ENCODE measurements at regions not wholly inside any gene's neighbourhood (a gene's known extent, or its start where the extent isn't known, plus 50 kb on each side); places are given as distances from the start of the nearest gene placed in this dataset.

- Histone ChIP-seq H3K36me3 (ENCODE audit: control insufficient read depth in 1 of 2, insufficient read depth in 2 of 2, low read length in 2 of 2) (no peaks in the 10 kb centered on the region), H3K27me3 (ENCODE audit: low read depth, low read length) (no peaks in the 10 kb centered on the region), H3K4me3 (ENCODE audit: low read depth in 1 of 2, low read length in 2 of 2) (no peak overlapping the region), H3K4me1 (ENCODE audit: control insufficient read depth in 1 of 2, insufficient read depth in 2 of 2, low read length in 2 of 2) (no peaks in the 10 kb centered on the region), H3K9me3 (ENCODE audit: control insufficient read depth in 1 of 2, low read length in 2 of 2) (no peaks in the 10 kb centered on the region), H3K27ac (ENCODE audit: low read length) (no peak overlapping the region)
These were observed 108.7 kb upstream of the SNX19 start for GRCh38 chr11:131025020-131025419.

- Histone ChIP-seq H3K27me3 (ENCODE audit: low read depth, low read length) (no peaks in the 10 kb centered on the region), H3K9me3 (ENCODE audit: control insufficient read depth in 1 of 2, low read length in 2 of 2) (no peaks in the 10 kb centered on the region), H3K4me3 (ENCODE audit: low read depth in 1 of 2, low read length in 2 of 2) (no peak overlapping the region), H3K36me3 (ENCODE audit: control insufficient read depth in 1 of 2, insufficient read depth in 2 of 2, low read length in 2 of 2) (no peaks in the 10 kb centered on the region), H3K4me1 (ENCODE audit: control insufficient read depth in 1 of 2, insufficient read depth in 2 of 2, low read length in 2 of 2) (no peaks in the 10 kb centered on the region), H3K27ac (ENCODE audit: low read length) (no peak overlapping the region)
These were observed 109.3 kb upstream of the SNX19 start for GRCh38 chr11:131025421-131026125.

GRCh38 chr11:131027491-131027890, 111.2 kb upstream of the SNX19 start:
- Histone ChIP-seq H3K27me3 (ENCODE audit: low read depth, low read length) (no peaks in the 10 kb centered on the region), H3K27ac (ENCODE audit: low read length) (no peak overlapping the region), H3K4me3 (ENCODE audit: low read depth in 1 of 2, low read length in 2 of 2) (no peak overlapping the region), H3K36me3 (ENCODE audit: control insufficient read depth in 1 of 2, insufficient read depth in 2 of 2, low read length in 2 of 2) (no peaks in the 10 kb centered on the region), H3K4me1 (ENCODE audit: control insufficient read depth in 1 of 2, insufficient read depth in 2 of 2, low read length in 2 of 2) (no peaks in the 10 kb centered on the region), H3K9me3 (ENCODE audit: control insufficient read depth in 1 of 2, low read length in 2 of 2) (no peaks in the 10 kb centered on the region)

GRCh38 chr11:131033151-131033651, 116.9 kb upstream of the SNX19 start:
- H3K27me3 ChIP-seq (ENCODE audit: low read depth, low read length) = no peaks in the 10 kb centered on the region
- no peak overlapping the region for H3K4me3 ChIP-seq (ENCODE audit: low read depth in 1 of 2, low read length in 2 of 2)
- no peaks in the 10 kb centered on the region for H3K4me1 ChIP-seq (ENCODE audit: control insufficient read depth in 1 of 2, insufficient read depth in 2 of 2, low read length in 2 of 2)
- no peak overlapping the region for H3K27ac ChIP-seq (ENCODE audit: low read length)
- H3K9me3 ChIP-seq (ENCODE audit: control insufficient read depth in 1 of 2, low read length in 2 of 2) = no peaks in the 10 kb centered on the region
- no peaks in the 10 kb centered on the region for H3K36me3 ChIP-seq (ENCODE audit: control insufficient read depth in 1 of 2, insufficient read depth in 2 of 2, low read length in 2 of 2)

GRCh38 chr11:131036514-131036913, 120.2 kb upstream of the SNX19 start:
- Histone ChIP-seq H3K36me3 (ENCODE audit: control insufficient read depth in 1 of 2, insufficient read depth in 2 of 2, low read length in 2 of 2) (no peaks in the 10 kb centered on the region), H3K27ac (ENCODE audit: low read length) (no peak overlapping the region), H3K4me3 (ENCODE audit: low read depth in 1 of 2, low read length in 2 of 2) (no peak overlapping the region), H3K4me1 (ENCODE audit: control insufficient read depth in 1 of 2, insufficient read depth in 2 of 2, low read length in 2 of 2) (no peaks in the 10 kb centered on the region), H3K9me3 (ENCODE audit: control insufficient read depth in 1 of 2, low read length in 2 of 2) (no peaks in the 10 kb centered on the region), H3K27me3 (ENCODE audit: low read depth, low read length) (no peaks in the 10 kb centered on the region)

GRCh38 chr11:131037873-131038272, 121.6 kb upstream of the SNX19 start:
- Histone ChIP-seq H3K27ac (ENCODE audit: low read length) (no peak overlapping the region), H3K4me3 (ENCODE audit: low read depth in 1 of 2, low read length in 2 of 2) (no peak overlapping the region), H3K36me3 (ENCODE audit: control insufficient read depth in 1 of 2, insufficient read depth in 2 of 2, low read length in 2 of 2) (no peaks in the 10 kb centered on the region), H3K27me3 (ENCODE audit: low read depth, low read length) (no peaks in the 10 kb centered on the region), H3K4me1 (ENCODE audit: control insufficient read depth in 1 of 2, insufficient read depth in 2 of 2, low read length in 2 of 2) (no peaks in the 10 kb centered on the region), H3K9me3 (ENCODE audit: control insufficient read depth in 1 of 2, low read length in 2 of 2) (no peaks in the 10 kb centered on the region)

GRCh38 chr11:131038597-131038996, 122.3 kb upstream of the SNX19 start:
- Histone ChIP-seq H3K4me3 (ENCODE audit: low read depth in 1 of 2, low read length in 2 of 2) (no peak overlapping the region), H3K9me3 (ENCODE audit: control insufficient read depth in 1 of 2, low read length in 2 of 2) (no peaks in the 10 kb centered on the region), H3K27ac (ENCODE audit: low read length) (no peak overlapping the region), H3K4me1 (ENCODE audit: control insufficient read depth in 1 of 2, insufficient read depth in 2 of 2, low read length in 2 of 2) (no peaks in the 10 kb centered on the region), H3K36me3 (ENCODE audit: control insufficient read depth in 1 of 2, insufficient read depth in 2 of 2, low read length in 2 of 2) (no peaks in the 10 kb centered on the region), H3K27me3 (ENCODE audit: low read depth, low read length) (no peaks in the 10 kb centered on the region)

- no peak overlapping the region for H3K27ac ChIP-seq (ENCODE audit: low read length)
- H3K36me3 ChIP-seq (ENCODE audit: control insufficient read depth in 1 of 2, insufficient read depth in 2 of 2, low read length in 2 of 2) = no peaks in the 10 kb centered on the region
- H3K4me1 ChIP-seq (ENCODE audit: control insufficient read depth in 1 of 2, insufficient read depth in 2 of 2, low read length in 2 of 2) = no peaks in the 10 kb centered on the region
- no peak overlapping the region for H3K4me3 ChIP-seq (ENCODE audit: low read depth in 1 of 2, low read length in 2 of 2)
- no peaks in the 10 kb centered on the region for H3K9me3 ChIP-seq (ENCODE audit: control insufficient read depth in 1 of 2, low read length in 2 of 2)
- H3K27me3 ChIP-seq (ENCODE audit: low read depth, low read length) = no peaks in the 10 kb centered on the region
These were observed 125.2 kb upstream of the SNX19 start for GRCh38 chr11:131041331-131042040.

- Histone ChIP-seq H3K4me3 (ENCODE audit: low read depth in 1 of 2, low read length in 2 of 2) (no peak overlapping the region), H3K27ac (ENCODE audit: low read length) (no peak overlapping the region), H3K4me1 (ENCODE audit: control insufficient read depth in 1 of 2, insufficient read depth in 2 of 2, low read length in 2 of 2) (no peaks in the 10 kb centered on the region), H3K36me3 (ENCODE audit: control insufficient read depth in 1 of 2, insufficient read depth in 2 of 2, low read length in 2 of 2) (no peaks in the 10 kb centered on the region), H3K27me3 (ENCODE audit: low read depth, low read length) (no peaks in the 10 kb centered on the region), H3K9me3 (ENCODE audit: control insufficient read depth in 1 of 2, low read length in 2 of 2) (no peaks in the 10 kb centered on the region)
These were observed 125.7 kb upstream of the SNX19 start for GRCh38 chr11:131042041-131042390.

GRCh38 chr11:131043251-131043650, 127.0 kb upstream of the SNX19 start:
- Histone ChIP-seq H3K27me3 (ENCODE audit: low read depth, low read length) (no peaks in the 10 kb centered on the region), H3K36me3 (ENCODE audit: control insufficient read depth in 1 of 2, insufficient read depth in 2 of 2, low read length in 2 of 2) (no peaks in the 10 kb centered on the region), H3K4me3 (ENCODE audit: low read depth in 1 of 2, low read length in 2 of 2) (no peak overlapping the region), H3K9me3 (ENCODE audit: control insufficient read depth in 1 of 2, low read length in 2 of 2) (no peaks in the 10 kb centered on the region), H3K4me1 (ENCODE audit: control insufficient read depth in 1 of 2, insufficient read depth in 2 of 2, low read length in 2 of 2) (no peaks in the 10 kb centered on the region), H3K27ac (ENCODE audit: low read length) (no peak overlapping the region)

GRCh38 chr11:131044851-131045250, 128.6 kb upstream of the SNX19 start:
- H3K4me3 ChIP-seq (ENCODE audit: low read depth in 1 of 2, low read length in 2 of 2) = no peak overlapping the region

More at GRCh38 chr11:131044851-131045250, 128.6 kb upstream of the SNX19 start:
- H3K4me1 ChIP-seq (ENCODE audit: control insufficient read depth in 1 of 2, insufficient read depth in 2 of 2, low read length in 2 of 2) = no peaks in the 10 kb centered on the region
- peaks cover 0 to 3% of the 10 kb centered on the region in 2 donors for H3K9me3 ChIP-seq (ENCODE audit: control insufficient read depth in 1 of 2, low read length in 2 of 2)
- H3K27ac ChIP-seq (ENCODE audit: low read length) = no peak overlapping the region
- no peaks in the 10 kb centered on the region for H3K36me3 ChIP-seq (ENCODE audit: control insufficient read depth in 1 of 2, insufficient read depth in 2 of 2, low read length in 2 of 2)
- H3K27me3 ChIP-seq (ENCODE audit: low read depth, low read length) = no peaks in the 10 kb centered on the region
